Activated CD8-positive, alpha-beta T cell treated with anti-CD3 and anti-CD28 coated beads for 36 hours (primary cell): ENCODE measurements at regions not wholly inside any gene's neighbourhood (a gene's known extent, or its start where the extent isn't known, plus 50 kb on each side); places are given as distances from the start of the nearest gene placed in this dataset.

Experiments
- ATAC-seq: fragments of 200-7000 bp; cut with Tn5 transposase; one replicate; pipeline ENCODE4 v1.10.0; 2021; ENCODE audit warnings: mild to moderate bottlenecking, moderate library complexity
- CTCF ChIA-PET: fragments of 350-600 bp; sonication (Branson Sonifier 250); formaldehyde crosslinking; loops from one replicate; lab custom pipeline; 2021; ENCODE audit warnings: antibody characterized with exemption; lab: Charles Lee
- POLR2A ChIA-PET: fragments of 350-600 bp; sonication (Branson Sonifier 250); formaldehyde crosslinking; loops from one replicate; lab custom pipeline; 2021; ENCODE audit warnings: antibody characterized with exemption; lab: Charles Lee
- DNase-seq: peaks from one replicate; pipeline ENCODE4 v3.0.0-alpha.2; 2020
- H3K27ac Mint-ChIP-seq: one replicate; pipeline ENCODE4 v1.8.0; 2021; ENCODE audit warnings: mild to moderate bottlenecking, mixed read lengths
- H3K27me3 Mint-ChIP-seq: one replicate; pipeline ENCODE4 v1.8.0; 2021; ENCODE audit warnings: mixed read lengths
- H3K36me3 Mint-ChIP-seq: one replicate; pipeline ENCODE4 v1.8.0; 2021; ENCODE audit warnings: low read depth, mixed read lengths
- H3K4me1 Mint-ChIP-seq: one replicate; pipeline ENCODE4 v1.8.0; 2021; ENCODE audit warnings: low read depth, mixed read lengths
- H3K4me3 Mint-ChIP-seq: one replicate; pipeline ENCODE4 v1.8.0; 2021; ENCODE audit warnings: mild to moderate bottlenecking, moderate library complexity, mixed read lengths
- H3K9me3 Mint-ChIP-seq: one replicate; pipeline ENCODE4 v1.8.0; 2021; ENCODE audit warnings: mixed read lengths
- CTCF ChIP-seq: fragments of 200-600 bp; IDR thresholded peaks from one replicate; pipeline ENCODE4 v1.8.0; 2022; ENCODE audit warnings: antibody characterized with exemption, mild to moderate bottlenecking
- intact Hi-C: fragments of 100-400 bp; cut with micrococcal nuclease; formaldehyde crosslinking; loops from one replicate; pipeline ENCODE4 v1.10.0; 2022

- ATAC-seq (no peak), DNase-seq (no peak)
- no peaks in the 10 kb centered on the region for H3K27me3 Mint-ChIP-seq
- H3K4me1 Mint-ChIP-seq: no peaks in the 10 kb centered on the region
- intact Hi-C loops: no loop called here
- H3K27ac Mint-ChIP-seq: no peak overlapping the region
- no peaks in the 10 kb centered on the region for H3K9me3 Mint-ChIP-seq
- POLR2A ChIA-PET: no interaction called here
- CTCF ChIA-PET: no interaction called here
- TF ChIP-seq CTCF: no peak
- H3K36me3 Mint-ChIP-seq: no peaks in the 10 kb centered on the region
- no peak overlapping the region for H3K4me3 Mint-ChIP-seq
Observed at GRCh38 chr5:13477118-13477737, 467.3 kb downstream of the DNAH5 start.

GRCh38 chr5:13472842-13473241, 471.6 kb downstream of the DNAH5 start:
- no peak for TF ChIP-seq CTCF
- CTCF ChIA-PET: no interaction called here
- ATAC-seq: no peak
- Mint-ChIP-seq H3K4me1 (no peaks in the 10 kb centered on the region), H3K27me3 (no peaks in the 10 kb centered on the region), H3K9me3 (no peaks in the 10 kb centered on the region), H3K4me3 (no peak overlapping the region), H3K36me3 (no peaks in the 10 kb centered on the region), H3K27ac (no peak overlapping the region)
- no peak for DNase-seq
- POLR2A ChIA-PET: no interaction called here
- intact Hi-C loops: no loop called here

GRCh38 chr5:13470975-13471374, 473.5 kb downstream of the DNAH5 start:
- Mint-ChIP-seq H3K36me3 (no peaks in the 10 kb centered on the region), H3K27me3 (no peaks in the 10 kb centered on the region), H3K27ac (no peak overlapping the region), H3K4me3 (no peak overlapping the region), H3K4me1 (no peaks in the 10 kb centered on the region), H3K9me3 (no peaks in the 10 kb centered on the region)
- CTCF ChIA-PET: no interaction called here
- POLR2A ChIA-PET: no interaction called here
- no peak for DNase-seq
- no peak for TF ChIP-seq CTCF
- no peak for ATAC-seq
- intact Hi-C loops: no loop called here

GRCh38 chr5:13470263-13470662, 474.2 kb downstream of the DNAH5 start:
- H3K27me3 Mint-ChIP-seq: no peaks in the 10 kb centered on the region
- DNase-seq: no peak

More at GRCh38 chr5:13470263-13470662, 474.2 kb downstream of the DNAH5 start:
- intact Hi-C loops: no loop called here
- POLR2A ChIA-PET: no interaction called here
- peaks cover 3% of the 10 kb centered on the region for H3K9me3 Mint-ChIP-seq
- H3K36me3 Mint-ChIP-seq: no peaks in the 10 kb centered on the region
- no peak overlapping the region for H3K27ac Mint-ChIP-seq
- no peak for TF ChIP-seq CTCF
- ATAC-seq: no peak
- no peak overlapping the region for H3K4me3 Mint-ChIP-seq
- no peaks in the 10 kb centered on the region for H3K4me1 Mint-ChIP-seq
- CTCF ChIA-PET: no interaction called here
